ENCODE measurements at regions not wholly inside any gene's neighbourhood (a gene's known extent, or its start where the extent isn't known, plus 50 kb on each side); places are given as distances from the start of the nearest gene placed in this dataset.
"Not testable (repeated sequence)": the region's sequence is repeated elsewhere in the genome, so short reads cannot be mapped to it uniquely, and the experiment has no call there.

DNA sequence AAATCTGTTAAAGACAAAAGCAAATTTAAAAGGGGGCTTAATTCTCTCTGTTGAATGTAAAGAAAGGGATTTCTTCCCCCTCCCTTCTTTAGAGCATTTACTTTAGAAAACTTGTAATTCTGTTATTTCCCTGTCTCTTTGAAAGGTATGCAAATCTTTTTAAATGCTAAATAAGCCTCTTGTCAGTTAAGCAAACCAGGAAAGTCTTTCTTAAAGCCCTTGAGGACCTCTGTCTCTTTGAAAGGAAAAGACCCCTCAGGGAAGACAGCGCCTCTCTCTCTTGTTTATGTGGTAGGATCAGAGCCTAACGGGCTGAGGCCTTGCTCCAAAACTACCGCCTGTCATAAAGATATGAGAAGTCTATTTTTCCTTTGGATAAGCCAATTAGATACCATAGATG lies 139.9 kb upstream of the CDH7 start:
- Histone ChIP-seq H2AFZ (ENCODE audit: low read depth, low read length) (0 out of 2 replicates have a peak overlapping the region, but pooled peaks have one; percentile 4), H3K27me3 (ENCODE audit: low read depth, low read length) (no peaks in the 10 kb centered on the region), H3K4me1 (ENCODE audit: low read length) (no peaks in the 10 kb centered on the region), H3K4me3 (ENCODE audit: low read length) (no peak overlapping the region), H3K9me3 (ENCODE audit: insufficient read depth, low read length) (no peaks in the 10 kb centered on the region), H4K20me1 (ENCODE audit: insufficient read depth, low read length) (no peaks in the 10 kb centered on the region), H3K27ac (ENCODE audit: low read length) (no peak overlapping the region), H3K36me3 (replicated peaks; ENCODE audit: low read depth, low read length) (no peaks in the 10 kb centered on the region), H3K9ac (ENCODE audit: low read length) (no peak overlapping the region), H3K4me2 (ENCODE audit: low read length) (no peak overlapping the region), H3K79me2 (ENCODE audit: low read length) (no peaks in the 10 kb centered on the region)
- no peak for TF ChIP-seq EZH2phosphoT487 (IDR thresholded peaks at IDR 0.05; ENCODE audit: low read depth)
- TF ChIP-seq, protein P1, sequence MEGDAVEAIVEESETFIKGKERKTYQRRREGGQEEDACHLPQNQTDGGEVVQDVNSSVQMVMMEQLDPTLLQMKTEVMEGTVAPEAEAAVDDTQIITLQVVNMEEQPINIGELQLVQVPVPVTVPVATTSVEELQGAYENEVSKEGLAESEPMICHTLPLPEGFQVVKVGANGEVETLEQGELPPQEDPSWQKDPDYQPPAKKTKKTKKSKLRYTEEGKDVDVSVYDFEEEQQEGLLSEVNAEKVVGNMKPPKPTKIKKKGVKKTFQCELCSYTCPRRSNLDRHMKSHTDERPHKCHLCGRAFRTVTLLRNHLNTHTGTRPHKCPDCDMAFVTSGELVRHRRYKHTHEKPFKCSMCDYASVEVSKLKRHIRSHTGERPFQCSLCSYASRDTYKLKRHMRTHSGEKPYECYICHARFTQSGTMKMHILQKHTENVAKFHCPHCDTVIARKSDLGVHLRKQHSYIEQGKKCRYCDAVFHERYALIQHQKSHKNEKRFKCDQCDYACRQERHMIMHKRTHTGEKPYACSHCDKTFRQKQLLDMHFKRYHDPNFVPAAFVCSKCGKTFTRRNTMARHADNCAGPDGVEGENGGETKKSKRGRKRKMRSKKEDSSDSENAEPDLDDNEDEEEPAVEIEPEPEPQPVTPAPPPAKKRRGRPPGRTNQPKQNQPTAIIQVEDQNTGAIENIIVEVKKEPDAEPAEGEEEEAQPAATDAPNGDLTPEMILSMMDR (IDR thresholded peaks at IDR 0.05; ENCODE audit: low read depth, low read length), result no peak

DNA sequence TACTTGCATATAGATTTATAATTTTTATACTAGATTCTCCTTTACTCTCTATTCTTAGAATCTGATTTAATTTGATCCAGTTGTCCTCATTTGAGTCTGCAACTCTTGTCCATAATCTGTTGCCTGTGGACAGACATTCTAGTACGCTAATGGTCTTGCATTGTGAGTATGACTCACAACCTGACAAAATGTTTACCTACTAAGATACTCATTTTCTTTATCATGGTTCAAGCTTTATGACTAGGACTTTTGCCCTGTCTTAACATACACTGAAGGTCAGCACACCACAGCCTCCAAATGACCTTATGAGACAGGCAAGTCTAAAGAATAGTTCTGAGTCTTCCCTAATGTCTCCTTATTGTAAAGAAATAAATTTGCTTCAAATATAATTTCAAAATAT lies 142.3 kb upstream of the CDH7 start:
- Histone ChIP-seq H2AFZ (ENCODE audit: low read depth, low read length) (no peak overlapping the region), H3K36me3 (replicated peaks; ENCODE audit: low read depth, low read length) (no peaks in the 10 kb centered on the region), H3K27ac (ENCODE audit: low read length) (no peak overlapping the region), H3K27me3 (ENCODE audit: low read depth, low read length) (no peaks in the 10 kb centered on the region), H3K79me2 (ENCODE audit: low read length) (no peaks in the 10 kb centered on the region), H4K20me1 (ENCODE audit: insufficient read depth, low read length) (no peaks in the 10 kb centered on the region), H3K9me3 (ENCODE audit: insufficient read depth, low read length) (no peaks in the 10 kb centered on the region), H3K4me2 (ENCODE audit: low read length) (no peak overlapping the region), H3K4me3 (ENCODE audit: low read length) (no peak overlapping the region), H3K4me1 (ENCODE audit: low read length) (no peaks in the 10 kb centered on the region), H3K9ac (ENCODE audit: low read length) (no peak overlapping the region)
- TF ChIP-seq, protein P1 (IDR thresholded peaks at IDR 0.05; ENCODE audit: low read depth, low read length), result no peak
- TF ChIP-seq EZH2phosphoT487 (IDR thresholded peaks at IDR 0.05; ENCODE audit: low read depth), result no peak

DNA sequence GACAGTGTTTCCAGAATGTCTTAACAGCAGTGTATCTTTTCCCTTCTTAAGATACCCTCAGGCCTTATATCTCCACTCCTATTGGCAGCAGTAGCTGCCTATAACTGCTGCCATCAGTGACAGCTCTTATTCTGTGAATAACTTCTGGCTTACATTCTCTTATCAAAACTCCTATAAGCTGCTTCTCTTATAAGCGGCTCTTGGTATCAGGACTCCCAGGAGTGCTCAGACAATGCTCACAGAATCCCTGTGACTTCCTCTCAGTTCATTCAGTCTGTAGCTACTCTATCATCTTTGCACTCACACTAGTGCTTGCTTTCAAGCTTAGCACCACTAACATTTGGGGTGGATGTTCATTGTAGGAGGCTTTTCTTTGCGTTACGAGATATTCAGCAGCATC lies 143.7 kb upstream of the CDH7 start:
- Histone ChIP-seq H3K4me2 (ENCODE audit: low read length) (no peak overlapping the region), H3K36me3 (replicated peaks; ENCODE audit: low read depth, low read length) (no peaks in the 10 kb centered on the region), H3K4me3 (ENCODE audit: low read length) (no peak overlapping the region), H3K27me3 (ENCODE audit: low read depth, low read length) (no peaks in the 10 kb centered on the region), H3K9me3 (ENCODE audit: insufficient read depth, low read length) (no peaks in the 10 kb centered on the region), H3K4me1 (ENCODE audit: low read length) (no peaks in the 10 kb centered on the region), H3K79me2 (ENCODE audit: low read length) (no peaks in the 10 kb centered on the region), H2AFZ (ENCODE audit: low read depth, low read length) (no peak overlapping the region), H3K27ac (ENCODE audit: low read length) (no peak overlapping the region), H4K20me1 (ENCODE audit: insufficient read depth, low read length) (no peaks in the 10 kb centered on the region), H3K9ac (ENCODE audit: low read length) (no peak overlapping the region)
- TF ChIP-seq, protein P1 (IDR thresholded peaks at IDR 0.05; ENCODE audit: low read depth, low read length), result no peak
- no peak for TF ChIP-seq EZH2phosphoT487 (IDR thresholded peaks at IDR 0.05; ENCODE audit: low read depth)

DNA sequence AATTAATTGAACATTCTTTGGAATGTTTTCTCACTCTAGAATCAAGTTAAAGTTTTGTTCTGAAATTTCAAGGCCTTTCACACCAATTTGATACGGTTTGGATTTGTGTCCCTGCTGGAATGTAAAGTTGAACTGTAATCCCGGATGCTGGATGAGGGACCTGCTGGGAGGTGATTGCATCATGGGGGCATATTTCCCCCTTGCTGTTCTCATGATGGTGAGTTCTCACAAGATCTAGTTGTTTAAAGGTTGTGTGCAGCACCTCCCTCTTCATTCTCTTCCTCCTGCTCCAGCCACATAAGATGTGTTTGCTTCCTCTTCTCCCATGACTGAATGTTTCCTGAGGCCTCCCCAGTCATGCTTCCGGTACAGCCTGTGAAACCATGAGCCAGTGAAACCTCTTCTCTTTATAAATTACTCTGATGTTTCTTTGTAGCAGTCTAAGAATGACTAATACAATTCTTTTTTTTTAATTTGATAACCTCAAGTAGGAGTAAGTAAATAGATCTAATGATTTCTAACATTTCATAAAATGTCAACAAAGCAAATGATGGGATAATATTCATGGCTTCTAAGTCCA lies 144.2 kb upstream of the CDH7 start:
- no peak overlapping the region for H3K4me2 ChIP-seq (ENCODE audit: low read length)
- no peak overlapping the region for H2AFZ ChIP-seq (ENCODE audit: low read depth, low read length)

GRCh38 chr18:65605352-65605751 lies 145.5 kb upstream of the CDH7 start:
- not testable (repeated sequence) for H3K9ac ChIP-seq (ENCODE audit: low read length); H3K4me2 ChIP-seq (ENCODE audit: low read length); H3K4me3 ChIP-seq (ENCODE audit: low read length); H3K79me2 ChIP-seq (ENCODE audit: low read length); H3K27me3 ChIP-seq (ENCODE audit: low read depth, low read length); H3K4me1 ChIP-seq (ENCODE audit: low read length); H3K36me3 ChIP-seq (replicated peaks; ENCODE audit: low read depth, low read length); H2AFZ ChIP-seq (ENCODE audit: low read depth, low read length); H4K20me1 ChIP-seq (ENCODE audit: insufficient read depth, low read length); H3K9me3 ChIP-seq (ENCODE audit: insufficient read depth, low read length); H3K27ac ChIP-seq (ENCODE audit: low read length)

More for the DNA sequence above, 144.2 kb upstream of the CDH7 start:
- H3K9ac ChIP-seq (ENCODE audit: low read length), result no peak overlapping the region
- H4K20me1 ChIP-seq (ENCODE audit: insufficient read depth, low read length), result no peaks in the 10 kb centered on the region
- H3K4me1 ChIP-seq (ENCODE audit: low read length), result no peaks in the 10 kb centered on the region
- no peaks in the 10 kb centered on the region for H3K79me2 ChIP-seq (ENCODE audit: low read length)
- no peaks in the 10 kb centered on the region for H3K27me3 ChIP-seq (ENCODE audit: low read depth, low read length)
- no peaks in the 10 kb centered on the region for H3K36me3 ChIP-seq (replicated peaks; ENCODE audit: low read depth, low read length)
- no peak overlapping the region for H3K4me3 ChIP-seq (ENCODE audit: low read length)
- no peak for TF ChIP-seq EZH2phosphoT487 (IDR thresholded peaks at IDR 0.05; ENCODE audit: low read depth)
- TF ChIP-seq, protein P1 (IDR thresholded peaks at IDR 0.05; ENCODE audit: low read depth, low read length), result no peak
- no peak overlapping the region for H3K27ac ChIP-seq (ENCODE audit: low read length)
- no peaks in the 10 kb centered on the region for H3K9me3 ChIP-seq (ENCODE audit: insufficient read depth, low read length)

All from OCI-LY3 (cell line).